PC-3 (cell line): ENCODE measurements at regions not wholly inside any gene's neighbourhood (a gene's known extent, or its start where the extent isn't known, plus 50 kb on each side); places are given as distances from the start of the nearest gene placed in this dataset.

Experiments used
- CTCF ChIP-seq: fragments of 300-600 bp; sonication (generic); conservative IDR thresholded peaks from 2 replicates; pipeline ENCODE4 v1.5.1; 2017; ENCODE audit warnings: antibody characterized with exemption, low read depth, mild to moderate bottlenecking, low read length
- EZH2 ChIP-seq: fragments of 300-600 bp; sonication (generic); IDR thresholded peaks from one replicate; pipeline ENCODE4 v1.6.1; 2017; ENCODE audit warnings: antibody characterized with exemption, mild to moderate bottlenecking, low read length; ENCODE audit not compliant: unreplicated experiment

GRCh38 chr5:9889511-9889910, 259.4 kb upstream of the TAS2R1 start:
- no peak for TF ChIP-seq CTCF
- no peak for TF ChIP-seq EZH2
